GM10266 (cell line): ENCODE measurements at regions not wholly inside any gene's neighbourhood (a gene's known extent, or its start where the extent isn't known, plus 50 kb on each side); places are given as distances from the start of the nearest gene placed in this dataset.

Experiments used
- DNase-seq: peaks from one replicate; pipeline ENCODE4 v3.0.0; 2012; ENCODE audit errors: extremely low spot score
- CTCF ChIP-seq: IDR thresholded peaks from 2 replicates; pipeline ENCODE4 v1.5.1; 2012; ENCODE audit warnings: mild to moderate bottlenecking, low read depth; ENCODE audit not compliant: control insufficient read depth, insufficient read depth; ENCODE audit errors: missing control alignments

- no peak for TF ChIP-seq CTCF
- no peak for DNase-seq
Observed at GRCh38 chr2:64196963-64197362, 52.7 kb upstream of the PELI1 start.

GRCh38 chr2:64201151-64201550 is 56.9 kb upstream of the PELI1 start:
- no peak for TF ChIP-seq CTCF
- DNase-seq, result no peak

- DNase-seq, result no peak
- no peak for TF ChIP-seq CTCF
Observed at GRCh38 chr2:64202206-64202845, 58.1 kb upstream of the PELI1 start.

GRCh38 chr2:64203131-64203857 is 59.1 kb upstream of the PELI1 start:
- DNase-seq, result no peak
- no peak for TF ChIP-seq CTCF

- TF ChIP-seq CTCF, result no peak
- peak; percentile 60 for DNase-seq
Observed at GRCh38 chr2:64203858-64204632, 59.8 kb upstream of the PELI1 start.

GRCh38 chr2:64204703-64205102 is 60.5 kb upstream of the PELI1 start:
- no peak for DNase-seq
- TF ChIP-seq CTCF, result no peak
